Lung (tissue), 11 donors: ENCODE measurements at regions not wholly inside any gene's neighbourhood (a gene's known extent, or its start where the extent isn't known, plus 50 kb on each side); places are given as distances from the start of the nearest gene placed in this dataset.

Source experiments
- ATAC-seq: fragments of 200-7000 bp; cut with Tn5 transposase; one replicate; pipeline ENCODE4 v1.9.1; 2020; ENCODE audit warnings: moderate number of reproducible peaks; ENCODE audit not compliant: insufficient read depth, low FRiP score
- DNase-seq, 3 donors: peaks; one replicate each; pipeline ENCODE4 v3.0.0-alpha.2; 2013 to 2017
- H3K27ac ChIP-seq, 2 donors: one replicate each; pipeline ENCODE4 v1.5.1; 2013; ENCODE audit warnings: mild to moderate bottlenecking in 2 of 2, moderate library complexity in 2 of 2, control low read depth in 1 of 2, inconsistent platforms in 1 of 2, low read depth in 1 of 2, low read length in 1 of 2
- H3K27me3 ChIP-seq, 3 donors: one replicate each; pipeline ENCODE4 v1.5.1; 2013; ENCODE audit warnings: low read length in 2 of 3; ENCODE audit not compliant: control insufficient read depth in 3 of 3, insufficient read depth in 3 of 3
- H3K36me3 ChIP-seq, 4 donors: one replicate each; pipeline ENCODE4 v1.5.1; 2013; ENCODE audit warnings: low read length in 4 of 4, mild to moderate bottlenecking in 1 of 4, moderate library complexity in 1 of 4; ENCODE audit not compliant: control insufficient read depth in 4 of 4, insufficient read depth in 4 of 4
- H3K4me1 ChIP-seq, 5 donors: one replicate each; pipeline ENCODE4 v1.5.1; 2013; ENCODE audit warnings: low read length in 5 of 5, mild to moderate bottlenecking in 2 of 5, moderate library complexity in 1 of 5; ENCODE audit not compliant: control insufficient read depth in 5 of 5, insufficient read depth in 5 of 5
- H3K4me3 ChIP-seq: one replicate; pipeline ENCODE4 v1.5.1; 2013; ENCODE audit warnings: mild to moderate bottlenecking, control low read depth, moderate library complexity
- H3K9ac ChIP-seq, 2 donors: one replicate each; pipeline ENCODE4 v1.5.1; 2013; ENCODE audit warnings: low read length in 2 of 2, control low read depth in 1 of 2; ENCODE audit not compliant: insufficient read depth in 1 of 2
- H3K9me3 ChIP-seq, 4 donors: one replicate each; pipeline ENCODE4 v1.5.1; 2013; ENCODE audit warnings: low read length in 3 of 4, mild to moderate bottlenecking in 1 of 4, moderate library complexity in 1 of 4; ENCODE audit not compliant: control insufficient read depth in 4 of 4, insufficient read depth in 3 of 4
- CTCF ChIP-seq: IDR thresholded peaks from 2 replicates; pipeline ENCODE4 v1.5.1; 2012; ENCODE audit warnings: mild to moderate bottlenecking; ENCODE audit errors: control extremely low read depth, extremely low read depth
- WGBS, 2 donors: extraction: QIAGEN DNeasy Blood & Tissue Kit; methylation state at CpG; one replicate each; pipeline ENCODE4 v1.1.7; 2013; 5-methylcytosine and 5-hydroxymethylcytosine counted together
- donor health status: control.
- donor health status: control.
- donor health status: Bipolar disorder and iron deficiency.
- donor health status: healthy.
- donor health status: DM: yes; HTN: yes; CAD: no.

GRCh38 chr5:74543162-74543995 is 97.1 kb downstream of the ENC1 start:
- ATAC-seq (peak; percentile 43), DNase-seq (peak; percentile 5 to 28 (median 13))
- H3K9me3 ChIP-seq = no peaks in the 10 kb centered on the region
- 46 to 52% methylated on average over 14 of the region's 14 CpGs for WGBS, 2 donors
- H3K4me3 ChIP-seq = no peak overlapping the region
- TF ChIP-seq CTCF = no peak
- no peaks in the 10 kb centered on the region for H3K27me3 ChIP-seq
- no peaks in the 10 kb centered on the region for H3K36me3 ChIP-seq
- peaks cover 0 to 24% (median 15%) of the 10 kb centered on the region in 5 donors for H3K4me1 ChIP-seq
- H3K9ac ChIP-seq = no peak overlapping the region
- H3K27ac ChIP-seq = no peak overlapping the region

GRCh38 chr5:74542482-74542881 is 98.0 kb downstream of the ENC1 start:
- TF ChIP-seq CTCF = no peak
- Histone ChIP-seq H3K4me1 (peaks cover 0 to 33% (median 21%) of the 10 kb centered on the region in 5 donors), H3K27ac (no peak overlapping the region), H3K36me3 (no peaks in the 10 kb centered on the region), H3K27me3 (no peaks in the 10 kb centered on the region), H3K9ac (no peak overlapping the region), H3K9me3 (no peaks in the 10 kb centered on the region), H3K4me3 (no peak overlapping the region)
- 72 to 86% methylated on average over 3 of the region's 3 CpGs for WGBS, 2 donors
- DNase-seq (no peak), ATAC-seq (no peak)

- Histone ChIP-seq H3K4me1 (peaks cover 0 to 33% (median 21%) of the 10 kb centered on the region in 5 donors), H3K27me3 (no peaks in the 10 kb centered on the region), H3K27ac (no peak overlapping the region), H3K9me3 (no peaks in the 10 kb centered on the region), H3K36me3 (no peaks in the 10 kb centered on the region), H3K4me3 (no peak overlapping the region), H3K9ac (no peak overlapping the region)
- WGBS, 2 donors = 58 to 64% methylated on average over 1 of the region's 1 CpG
- DNase-seq (peak in 2 of 3 donors; percentile 53 to 62), ATAC-seq (no peak)
- no peak for TF ChIP-seq CTCF
Measured at GRCh38 chr5:74541381-74541781, 99.1 kb downstream of the ENC1 start.

GRCh38 chr5:74540622-74541021 is 99.9 kb downstream of the ENC1 start:
- peaks cover 0 to 33% (median 21%) of the 10 kb centered on the region in 5 donors for H3K4me1 ChIP-seq
- H3K36me3 ChIP-seq = no peaks in the 10 kb centered on the region
- ATAC-seq (no peak), DNase-seq (peak; percentile 27 to 74 (median 66))
- H3K27me3 ChIP-seq = no peaks in the 10 kb centered on the region
- H3K9ac ChIP-seq = no peak overlapping the region
- no peak for TF ChIP-seq CTCF
- H3K9me3 ChIP-seq = no peaks in the 10 kb centered on the region
- 72 to 93% methylated on average over 1 of the region's 1 CpG for WGBS, 2 donors
- H3K27ac ChIP-seq = peak overlapping the region in 1 of 2 donors; percentile 4
- H3K4me3 ChIP-seq = no peak overlapping the region
